H9 (cell line): ENCODE measurements at regions not wholly inside any gene's neighbourhood (a gene's known extent, or its start where the extent isn't known, plus 50 kb on each side); places are given as distances from the start of the nearest gene placed in this dataset.

Experiments
- DNase-seq: peaks from one replicate; pipeline ENCODE4 v3.0.0-alpha.2; 2017
- H2AFZ ChIP-seq: one replicate; pipeline ENCODE4 v1.6.1; 2013; ENCODE audit warnings: mild to moderate bottlenecking, low read length, control low read depth, moderate library complexity
- H2AK5ac ChIP-seq: 2 replicates; pipeline ENCODE4 v1.6.1; 2013; ENCODE audit warnings: low read length, control low read depth, mixed read lengths; ENCODE audit not compliant: insufficient read length
- H2BK120ac ChIP-seq: one replicate; pipeline ENCODE4 v1.6.1; 2013; ENCODE audit warnings: low read depth, mild to moderate bottlenecking, low read length, control low read depth, inconsistent platforms; ENCODE audit not compliant: poor library complexity, severe bottlenecking
- H2BK12ac ChIP-seq: 2 replicates; pipeline ENCODE4 v1.6.1; 2013; ENCODE audit warnings: low read length, control low read depth, mixed read lengths, low read depth; ENCODE audit not compliant: insufficient read length
- H2BK15ac ChIP-seq: 2 replicates; pipeline ENCODE4 v1.6.1; 2013; ENCODE audit warnings: low read depth, low read length, control low read depth
- H2BK20ac ChIP-seq: one replicate; pipeline ENCODE4 v1.6.1; 2013; ENCODE audit warnings: low read depth, mild to moderate bottlenecking, low read length, control low read depth, inconsistent platforms; ENCODE audit not compliant: poor library complexity, severe bottlenecking
- H2BK5ac ChIP-seq: 2 replicates; pipeline ENCODE4 v1.6.1; 2013; ENCODE audit warnings: low read length, control low read depth, mixed read lengths; ENCODE audit not compliant: insufficient read length
- H3K14ac ChIP-seq: 2 replicates; pipeline ENCODE4 v1.6.1; 2013; ENCODE audit warnings: low read length, control low read depth; ENCODE audit not compliant: insufficient read depth
- H3K18ac ChIP-seq: 2 replicates; pipeline ENCODE4 v1.6.1; 2013; ENCODE audit warnings: low read depth, mild to moderate bottlenecking, mixed read lengths, low read length, control low read depth; ENCODE audit not compliant: insufficient read length
- H3K23ac ChIP-seq: 2 replicates; pipeline ENCODE4 v1.6.1; 2013; ENCODE audit warnings: low read length, control low read depth, mixed read lengths, low read depth; ENCODE audit not compliant: insufficient read length
- H3K23me2 ChIP-seq: 2 replicates; pipeline ENCODE4 v1.6.1; 2013; ENCODE audit warnings: low read depth, mild to moderate bottlenecking, mixed read lengths, low read length, control low read depth; ENCODE audit not compliant: insufficient read length, poor library complexity, severe bottlenecking
- H3K27ac ChIP-seq: 2 replicates; pipeline ENCODE4 v1.5.1; 2013; ENCODE audit warnings: low read length, control low read depth, mixed read lengths, low read depth; ENCODE audit not compliant: insufficient read length
- H3K27me3 ChIP-seq: 2 replicates; pipeline ENCODE4 v1.6.1; 2013; ENCODE audit warnings: low read length, control low read depth, inconsistent platforms; ENCODE audit not compliant: insufficient read depth
- H3K4ac ChIP-seq: 2 replicates; pipeline ENCODE4 v1.6.1; 2013; ENCODE audit warnings: low read depth, mild to moderate bottlenecking, control low read depth, inconsistent platforms, low read length, moderate library complexity
- H3K4me1 ChIP-seq: 2 replicates; pipeline ENCODE4 v1.6.1; 2013; ENCODE audit warnings: low read length, control low read depth, inconsistent platforms; ENCODE audit not compliant: insufficient read depth
- H3K4me2 ChIP-seq: 2 replicates; pipeline ENCODE4 v1.6.1; 2013; ENCODE audit warnings: low read length, control low read depth, mixed read lengths; ENCODE audit not compliant: insufficient read length, insufficient read depth
- H3K56ac ChIP-seq: 2 replicates; pipeline ENCODE4 v1.6.1; 2013; ENCODE audit warnings: low read depth, mild to moderate bottlenecking, mixed read lengths, low read length, control low read depth; ENCODE audit not compliant: insufficient read length
- H3K79me1 ChIP-seq: 2 replicates; pipeline ENCODE4 v1.6.1; 2013; ENCODE audit warnings: low read depth, mild to moderate bottlenecking, moderate library complexity, low read length, control low read depth, inconsistent platforms; ENCODE audit not compliant: insufficient read depth, poor library complexity, severe bottlenecking
- H3K79me2 ChIP-seq: 2 replicates; pipeline ENCODE4 v1.6.1; 2013; ENCODE audit warnings: low read length, control low read depth, inconsistent platforms; ENCODE audit not compliant: insufficient read depth
- H3K9ac ChIP-seq: 2 replicates; pipeline ENCODE4 v1.6.1; 2013; ENCODE audit warnings: low read length, control low read depth, mixed read lengths; ENCODE audit not compliant: insufficient read length; ENCODE audit errors: extremely low read depth
- H3K9me3 ChIP-seq: one replicate; pipeline ENCODE4 v1.6.1; 2013; ENCODE audit warnings: low read depth, low read length, inconsistent platforms; ENCODE audit not compliant: control insufficient read depth
- H3T11ph ChIP-seq: one replicate; pipeline ENCODE4 v1.6.1; 2013; ENCODE audit warnings: mild to moderate bottlenecking, low read length, control low read depth, inconsistent platforms
- H4K20me1 ChIP-seq: one replicate; pipeline ENCODE4 v1.6.1; 2013; ENCODE audit not compliant: control insufficient read depth, insufficient read length, insufficient read depth
- H4K5ac ChIP-seq: 2 replicates; pipeline ENCODE4 v1.6.1; 2013; ENCODE audit warnings: low read depth, mild to moderate bottlenecking, mixed read lengths, low read length, control low read depth; ENCODE audit not compliant: insufficient read length
- H4K8ac ChIP-seq: replicated peaks from 2 replicates; pipeline ENCODE4 v1.6.1; 2013; ENCODE audit warnings: low read length, control low read depth, mixed read lengths, low read depth; ENCODE audit not compliant: insufficient read length
- H4K91ac ChIP-seq: 2 replicates; pipeline ENCODE4 v1.6.1; 2013; ENCODE audit warnings: low read depth, mild to moderate bottlenecking, moderate library complexity, mixed read lengths, low read length, control low read depth; ENCODE audit not compliant: insufficient read length
- H3K27ac Mint-ChIP-seq, 3 experiments: 2 replicates in 2 of 3; 3 replicates in 1 of 3; pipeline ENCODE4 v1.8.0; 2020 to 2021; ENCODE audit warnings: mixed read lengths in 3 of 3, mild to moderate bottlenecking in 1 of 3, moderate library complexity in 1 of 3
- H3K27me3 Mint-ChIP-seq: 2 replicates; pipeline ENCODE4 v1.8.0; 2021; ENCODE audit warnings: low read depth, mild to moderate bottlenecking, moderate library complexity, mixed read lengths
- H3K36me3 Mint-ChIP-seq, 3 experiments: 2 replicates in 2 of 3; 3 replicates in 1 of 3; pipeline ENCODE4 v1.8.0; 2020 to 2021; ENCODE audit warnings: low read depth in 3 of 3, mixed read lengths in 3 of 3; ENCODE audit not compliant: insufficient read depth in 1 of 3
- H3K4me1 Mint-ChIP-seq, 2 experiments: 2 replicates each; pipeline ENCODE4 v1.8.0; 2020; ENCODE audit warnings: mixed read lengths in 2 of 2
- H3K4me3 Mint-ChIP-seq, 2 experiments: 2 replicates in 1 of 2; 3 replicates in 1 of 2; pipeline ENCODE4 v1.8.0; 2020 to 2021; ENCODE audit warnings: mild to moderate bottlenecking in 2 of 2, mixed read lengths in 2 of 2, moderate library complexity in 1 of 2
- H3K9me3 Mint-ChIP-seq, 2 experiments: 2 replicates in 1 of 2; 3 replicates in 1 of 2; pipeline ENCODE4 v1.8.0; 2020; ENCODE audit warnings: mild to moderate bottlenecking in 2 of 2, mixed read lengths in 2 of 2, moderate library complexity in 1 of 2
- CTCF ChIP-seq: fragments of 200-600 bp; sonication (generic); conservative IDR thresholded peaks from 3 replicates; pipeline ENCODE4 v1.8.0; 2021; ENCODE audit warnings: antibody characterized with exemption, mild to moderate bottlenecking
- WGBS: extraction: QIAGEN DNeasy Blood & Tissue Kit; methylation state at CpG from one replicate; pipeline ENCODE4 v1.1.7; 2013; ENCODE audit warnings: missing lambda C conversion rate, low lambda C conversion rate, mixed read lengths; ENCODE audit not compliant: insufficient read length; ENCODE audit errors: extremely low coverage; 5-methylcytosine and 5-hydroxymethylcytosine counted together

- Mint-ChIP-seq H3K4me3 (no peak overlapping the region), H3K27me3 (no peaks in the 10 kb centered on the region), H3K27ac (no peak overlapping the region), H3K4me1 (no peaks in the 10 kb centered on the region), H3K36me3 (peaks cover 0 to 6% (median 0%) of the 10 kb centered on the region in 3 experiments; a peak in 3 of 7 replicates), H3K9me3 (peaks cover 3 to 4% of the 10 kb centered on the region in 2 experiments; a peak in 1 of 5 replicates)
- Histone ChIP-seq H2BK5ac (no peak overlapping the region), H4K20me1 (no peaks in the 10 kb centered on the region), H3K79me1 (no peaks in the 10 kb centered on the region), H3K23ac (no peak overlapping the region), H2BK15ac (no peak overlapping the region), H3K4me2 (no peak overlapping the region), H3K56ac (no peak overlapping the region), H3K4me1 (no peaks in the 10 kb centered on the region), H2BK120ac (no peak overlapping the region), H4K5ac (no peak overlapping the region), H4K8ac (no peak overlapping the region), H3K27ac (no peak overlapping the region), H3K4ac (no peak overlapping the region), H3T11ph (no peak overlapping the region), H2BK12ac (no peak overlapping the region), H3K9ac (no peak overlapping the region), H4K91ac (no peak overlapping the region), H2AK5ac (no peak overlapping the region), H3K14ac (no peak overlapping the region), H3K79me2 (no peaks in the 10 kb centered on the region), H2AFZ (no peak overlapping the region), H3K18ac (no peak overlapping the region), H3K23me2 (no peaks in the 10 kb centered on the region), H3K9me3 (no peaks in the 10 kb centered on the region), H2BK20ac (no peak overlapping the region), H3K27me3 (no peaks in the 10 kb centered on the region)
- no peak for DNase-seq
- no peak for TF ChIP-seq CTCF
- WGBS, result no CpG with 5 or more reads among the region's 4 CpGs
Observed at GRCh38 chr4:27836523-27836922, 975.9 kb downstream of the STIM2 start.
